COLO668 (cell line): ENCODE measurements at regions not wholly inside any gene's neighbourhood (a gene's known extent, or its start where the extent isn't known, plus 50 kb on each side); places are given as distances from the start of the nearest gene placed in this dataset.

Experiments used
- DNase-seq: peaks from one replicate; lab custom pipeline; 2025; ENCODE audit not compliant: unreplicated experiment; lab: John Stamatoyannopoulos, UW

- DNase-seq, result no peak
Measured at GRCh38 chr9:4435197-4435596, 55.1 kb upstream of the SLC1A1 start.

GRCh38 chr9:4433379-4433778 lies 56.9 kb upstream of the SLC1A1 start:
- DNase-seq, result no peak

DNA sequence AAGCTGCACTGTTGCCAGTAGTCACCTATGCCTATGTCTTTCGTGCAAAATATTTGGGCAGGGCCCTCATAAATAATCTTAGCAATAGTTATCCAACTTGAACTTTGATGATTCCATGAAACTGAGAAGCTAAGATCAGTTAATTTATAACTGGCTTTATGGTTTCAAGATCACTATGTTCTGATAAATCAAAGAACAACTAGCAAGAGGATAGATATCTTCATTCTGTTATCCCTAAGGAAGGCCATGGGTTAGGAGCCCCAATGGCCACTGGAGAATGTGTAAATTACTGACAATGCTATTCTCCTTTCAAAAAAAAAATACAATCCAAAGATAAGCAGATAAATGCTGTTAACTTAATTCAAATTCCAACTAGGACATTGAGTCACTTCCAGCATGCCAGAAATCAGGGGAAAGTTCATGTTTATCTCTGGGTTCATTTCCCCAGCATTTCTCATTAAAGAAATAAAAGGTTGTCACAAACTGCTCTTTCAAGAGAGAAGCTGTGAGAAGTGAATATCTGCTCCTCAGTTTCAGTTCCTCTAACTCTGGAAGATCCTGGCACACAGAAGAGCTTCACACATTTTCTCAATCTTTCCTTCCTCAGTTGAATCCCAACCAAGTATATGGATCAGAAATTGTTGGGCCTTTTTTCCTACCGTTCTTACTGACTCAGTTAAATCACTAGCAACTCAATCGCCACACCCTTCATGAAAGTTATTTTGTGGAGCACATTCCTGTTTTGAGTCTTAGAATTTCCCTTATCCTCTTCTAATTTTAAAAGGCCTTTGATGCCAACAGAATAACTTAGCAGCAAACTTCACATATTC lies 59.6 kb upstream of the SLC1A1 start:
- no peak for DNase-seq

- DNase-seq, result no peak
Measured at GRCh38 chr9:4425319-4426045, 64.8 kb upstream of the SLC1A1 start.

- no peak for DNase-seq
Measured at GRCh38 chr9:4424891-4425290, 65.4 kb upstream of the SLC1A1 start.

DNA sequence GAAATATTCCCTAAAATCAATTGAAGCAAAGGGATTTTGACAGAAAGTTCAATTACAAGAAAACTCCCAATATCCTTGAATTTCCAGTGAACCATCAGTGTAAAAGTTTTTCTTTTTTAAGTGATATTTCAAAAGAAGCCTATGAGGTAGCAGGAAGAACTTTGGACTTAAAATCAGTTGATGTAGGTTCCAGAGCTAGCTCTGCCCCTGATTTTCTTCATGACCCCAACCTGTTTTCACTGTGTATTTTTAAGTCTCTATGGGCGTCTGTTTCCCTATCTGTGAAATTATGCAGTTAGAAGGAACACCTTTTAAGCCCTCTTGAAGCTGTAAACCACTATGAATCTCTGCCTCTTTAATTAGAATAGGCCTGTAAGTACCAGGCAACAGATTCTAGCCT lies 66.2 kb upstream of the SLC1A1 start:
- no peak for DNase-seq

- DNase-seq, result no peak
Measured at GRCh38 chr9:4423207-4423610, 67.1 kb upstream of the SLC1A1 start.

GRCh38 chr9:4422495-4422894 lies 67.8 kb upstream of the SLC1A1 start:
- no peak for DNase-seq

- no peak for DNase-seq
Measured at GRCh38 chr9:4421847-4422246, 68.4 kb upstream of the SLC1A1 start.

DNA sequence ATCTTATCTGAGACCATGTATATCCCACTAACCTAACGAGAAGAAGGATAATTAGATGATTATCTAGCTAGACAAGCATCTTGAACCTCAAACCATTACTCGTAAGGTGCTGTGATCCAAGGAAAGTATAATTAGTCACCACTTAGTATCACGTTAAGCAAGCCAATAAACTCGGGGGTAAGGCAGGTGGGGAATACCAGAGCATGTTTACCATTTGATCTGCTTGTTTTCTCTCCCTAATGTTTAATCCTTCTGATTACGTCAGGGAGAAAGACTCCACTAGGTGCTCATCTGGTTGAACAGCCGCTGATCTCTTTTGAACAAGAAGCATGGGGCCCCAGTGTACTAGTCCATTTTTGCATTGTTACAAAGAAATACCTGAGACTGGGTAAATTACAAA lies 69.9 kb upstream of the SLC1A1 start:
- no peak for DNase-seq

DNA sequence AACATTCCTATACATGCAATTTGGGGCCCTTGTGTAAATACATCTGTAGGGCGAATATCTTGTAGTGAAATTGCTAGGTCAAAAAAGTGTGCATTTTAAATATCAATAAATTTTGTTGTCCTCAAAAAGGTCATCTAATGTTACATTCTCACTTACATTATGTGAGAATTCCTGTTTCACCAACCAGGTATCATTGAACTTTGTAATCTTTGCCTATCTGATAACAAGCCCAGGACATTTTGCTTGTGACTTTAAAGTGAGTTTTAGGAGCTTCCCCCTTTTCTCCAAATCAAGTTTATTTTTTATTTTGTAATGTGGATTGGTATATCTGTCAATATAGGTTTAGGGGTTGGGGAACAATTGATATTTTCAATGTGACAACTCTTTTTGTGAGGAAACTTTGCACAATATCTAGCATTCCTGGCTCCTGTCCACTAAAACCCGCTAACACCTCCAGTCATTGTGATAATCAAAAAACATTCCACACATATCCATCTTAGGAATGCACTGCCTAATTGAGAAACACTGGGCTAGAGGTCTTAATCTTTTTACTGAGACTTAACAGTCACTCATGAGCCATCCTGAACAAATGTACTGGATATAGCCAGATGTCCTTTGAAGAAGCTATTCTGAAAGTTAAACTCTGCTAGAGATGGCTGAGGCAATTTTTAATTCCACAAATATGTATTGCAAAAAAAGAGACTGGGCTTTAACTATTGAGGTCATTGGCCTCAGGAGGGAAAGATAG lies 72.5 kb upstream of the SLC1A1 start:
- no peak for DNase-seq

GRCh38 chr9:4416467-4416866 lies 73.8 kb upstream of the SLC1A1 start:
- no peak for DNase-seq

DNA sequence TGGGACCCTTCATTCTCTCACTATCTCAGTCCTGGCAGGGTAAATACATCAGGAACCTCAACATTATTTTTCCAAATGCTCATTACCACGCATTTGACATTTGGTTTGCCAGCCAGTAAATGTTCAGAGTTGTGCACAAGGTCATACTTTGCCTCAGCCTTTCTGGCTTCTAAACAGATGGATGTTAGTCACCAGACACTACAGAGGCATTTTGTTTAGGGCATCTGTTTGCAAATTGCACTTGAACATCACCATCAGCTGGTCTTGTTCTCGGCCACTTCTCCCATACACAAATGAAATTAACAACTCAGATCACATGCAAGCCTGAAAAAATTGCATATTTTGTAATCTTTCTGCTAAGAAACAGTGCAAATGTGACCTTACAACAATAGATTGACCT lies 75.0 kb upstream of the SLC1A1 start:
- no peak for DNase-seq

DNA sequence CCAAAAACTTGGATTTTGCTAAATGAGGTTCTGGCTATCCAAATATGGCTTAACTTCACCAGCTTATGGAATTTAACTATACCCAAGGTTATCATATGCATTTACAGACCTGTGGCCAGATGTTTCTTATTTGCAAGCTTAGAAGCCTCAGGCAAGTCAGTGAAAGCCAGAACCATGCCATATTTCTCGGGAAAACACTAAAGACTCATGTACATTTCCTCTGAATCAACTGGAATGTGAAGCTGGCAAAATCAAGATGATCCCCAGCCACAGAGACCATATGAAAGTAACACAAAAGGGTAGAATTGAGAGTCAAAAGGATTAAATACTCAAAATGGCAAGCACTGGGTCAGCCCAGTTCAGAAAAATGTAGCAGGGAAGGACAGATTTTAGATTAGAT lies 76.4 kb upstream of the SLC1A1 start:
- no peak for DNase-seq

- DNase-seq, result no peak
Measured at GRCh38 chr9:4404156-4404555, 86.1 kb upstream of the SLC1A1 start.

- no peak for DNase-seq
Measured at GRCh38 chr9:4402501-4402900, 87.8 kb upstream of the SLC1A1 start.

DNA sequence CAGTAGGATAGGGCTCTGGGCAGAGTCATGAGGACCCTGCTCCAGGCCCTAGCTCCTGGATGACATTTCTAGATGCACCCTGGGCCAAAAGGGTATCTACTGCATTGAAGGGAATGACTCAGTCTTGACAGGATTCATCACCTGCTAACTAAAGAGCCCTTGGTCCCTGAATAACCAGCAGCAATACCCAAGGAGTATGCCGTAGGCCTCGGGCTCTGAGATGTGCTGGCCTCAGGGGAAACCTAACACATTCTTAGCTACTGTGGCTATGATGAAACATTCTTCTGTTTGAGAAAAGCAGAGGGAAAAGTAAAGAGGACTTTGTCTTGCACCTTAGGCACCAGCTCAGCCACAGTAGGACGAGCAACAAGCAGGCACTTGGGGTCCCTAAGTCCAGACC lies 89.5 kb upstream of the SLC1A1 start:
- DNase-seq, result no peak

GRCh38 chr9:4397917-4398316 lies 92.4 kb upstream of the SLC1A1 start:
- no peak for DNase-seq

GRCh38 chr9:4393806-4394523 lies 94.1 kb upstream of the GLIS3 start:
- DNase-seq, result no peak

- no peak for DNase-seq
Measured at GRCh38 chr9:4389755-4390154, 89.9 kb upstream of the GLIS3 start.

- no peak for DNase-seq
Measured at GRCh38 chr9:4389003-4389402, 89.1 kb upstream of the GLIS3 start.
